IPS-18a (cell line): ENCODE measurements at regions not wholly inside any gene's neighbourhood (a gene's known extent, or its start where the extent isn't known, plus 50 kb on each side); places are given as distances from the start of the nearest gene placed in this dataset.

Source experiments
- H3K27ac ChIP-seq: one replicate; pipeline ENCODE4 v1.5.1; 2013; ENCODE audit warnings: low read length
- H3K27me3 ChIP-seq: one replicate; pipeline ENCODE4 v1.6.1; 2013; ENCODE audit warnings: mild to moderate bottlenecking, low read length; ENCODE audit not compliant: control insufficient read depth, insufficient read depth
- H3K36me3 ChIP-seq: one replicate; pipeline ENCODE4 v1.6.1; 2013; ENCODE audit warnings: low read depth, low read length; ENCODE audit not compliant: control insufficient read depth
- H3K4me1 ChIP-seq: one replicate; pipeline ENCODE4 v1.6.1; 2013; ENCODE audit warnings: low read depth, low read length; ENCODE audit not compliant: control insufficient read depth
- H3K4me3 ChIP-seq: one replicate; pipeline ENCODE4 v1.5.1; 2013; ENCODE audit warnings: low read length
- H3K9ac ChIP-seq: one replicate; pipeline ENCODE4 v1.6.1; 2013; ENCODE audit warnings: mild to moderate bottlenecking, low read length, moderate library complexity
- H3K9me3 ChIP-seq: one replicate; pipeline ENCODE4 v1.6.1; 2013; ENCODE audit warnings: low read depth, low read length; ENCODE audit not compliant: control insufficient read depth

- Histone ChIP-seq H3K9ac (no peak overlapping the region), H3K27me3 (no peaks in the 10 kb centered on the region), H3K36me3 (no peaks in the 10 kb centered on the region), H3K4me1 (no peaks in the 10 kb centered on the region), H3K9me3 (no peaks in the 10 kb centered on the region), H3K4me3 (no peak overlapping the region), H3K27ac (no peak overlapping the region)
These were observed 266.7 kb upstream of the C2CD4B start for GRCh38 chr15:62431817-62432216.

- H3K9me3 ChIP-seq: no peaks in the 10 kb centered on the region
- no peak overlapping the region for H3K9ac ChIP-seq
- no peaks in the 10 kb centered on the region for H3K4me1 ChIP-seq
- no peak overlapping the region for H3K4me3 ChIP-seq
- no peaks in the 10 kb centered on the region for H3K27me3 ChIP-seq
- H3K36me3 ChIP-seq: no peaks in the 10 kb centered on the region
- no peak overlapping the region for H3K27ac ChIP-seq
These were observed 267.8 kb upstream of the C2CD4B start for GRCh38 chr15:62432702-62433398.

GRCh38 chr15:62436235-62436634, 271.1 kb upstream of the C2CD4B start:
- Histone ChIP-seq H3K27ac (no peak overlapping the region), H3K4me3 (no peak overlapping the region), H3K4me1 (no peaks in the 10 kb centered on the region), H3K9ac (no peak overlapping the region), H3K36me3 (no peaks in the 10 kb centered on the region), H3K9me3 (no peaks in the 10 kb centered on the region), H3K27me3 (no peaks in the 10 kb centered on the region)

GRCh38 chr15:62437753-62438152, 272.7 kb upstream of the C2CD4B start:
- H3K36me3 ChIP-seq: no peaks in the 10 kb centered on the region
- no peaks in the 10 kb centered on the region for H3K9me3 ChIP-seq
- H3K4me3 ChIP-seq: no peak overlapping the region
- H3K27me3 ChIP-seq: no peaks in the 10 kb centered on the region
- no peak overlapping the region for H3K9ac ChIP-seq
- no peaks in the 10 kb centered on the region for H3K4me1 ChIP-seq
- no peak overlapping the region for H3K27ac ChIP-seq

GRCh38 chr15:62439543-62440016, 274.5 kb upstream of the C2CD4B start:
- Histone ChIP-seq H3K4me1 (no peaks in the 10 kb centered on the region), H3K9me3 (no peaks in the 10 kb centered on the region), H3K27ac (no peak overlapping the region), H3K36me3 (no peaks in the 10 kb centered on the region), H3K27me3 (no peaks in the 10 kb centered on the region), H3K9ac (no peak overlapping the region), H3K4me3 (no peak overlapping the region)

GRCh38 chr15:62440362-62441105, 275.4 kb upstream of the C2CD4B start:
- Histone ChIP-seq H3K4me1 (no peaks in the 10 kb centered on the region), H3K9me3 (no peaks in the 10 kb centered on the region), H3K4me3 (no peak overlapping the region), H3K27ac (no peak overlapping the region), H3K9ac (no peak overlapping the region), H3K27me3 (no peaks in the 10 kb centered on the region), H3K36me3 (no peaks in the 10 kb centered on the region)

- Histone ChIP-seq H3K4me1 (no peaks in the 10 kb centered on the region), H3K27ac (no peak overlapping the region), H3K9ac (no peak overlapping the region), H3K36me3 (no peaks in the 10 kb centered on the region), H3K4me3 (no peak overlapping the region), H3K27me3 (no peaks in the 10 kb centered on the region), H3K9me3 (no peaks in the 10 kb centered on the region)
These were observed 279.3 kb upstream of the C2CD4B start for GRCh38 chr15:62444104-62445022.

- no peaks in the 10 kb centered on the region for H3K4me1 ChIP-seq
- H3K9ac ChIP-seq: no peak overlapping the region
- no peaks in the 10 kb centered on the region for H3K27me3 ChIP-seq
- no peaks in the 10 kb centered on the region for H3K36me3 ChIP-seq
- H3K4me3 ChIP-seq: no peak overlapping the region
- no peaks in the 10 kb centered on the region for H3K9me3 ChIP-seq
- no peak overlapping the region for H3K27ac ChIP-seq
These were observed 280.2 kb upstream of the C2CD4B start for GRCh38 chr15:62445244-62445643.

- peaks cover 5% of the 10 kb centered on the region for H3K4me1 ChIP-seq
- no peaks in the 10 kb centered on the region for H3K27me3 ChIP-seq
- no peaks in the 10 kb centered on the region for H3K36me3 ChIP-seq
- no peaks in the 10 kb centered on the region for H3K9me3 ChIP-seq
- no peak overlapping the region for H3K27ac ChIP-seq
- no peak overlapping the region for H3K9ac ChIP-seq
- H3K4me3 ChIP-seq: no peak overlapping the region
These were observed 281.9 kb upstream of the C2CD4B start for GRCh38 chr15:62446984-62447383.

- H3K36me3 ChIP-seq: no peaks in the 10 kb centered on the region
- H3K9me3 ChIP-seq: no peaks in the 10 kb centered on the region
- H3K27me3 ChIP-seq: no peaks in the 10 kb centered on the region
- no peak overlapping the region for H3K4me3 ChIP-seq
- no peak overlapping the region for H3K27ac ChIP-seq
- H3K9ac ChIP-seq: no peak overlapping the region
- peaks cover 13% of the 10 kb centered on the region for H3K4me1 ChIP-seq
These were observed 282.7 kb upstream of the C2CD4B start for GRCh38 chr15:62447742-62448141.

GRCh38 chr15:62449638-62450037, 284.6 kb upstream of the C2CD4B start:
- no peaks in the 10 kb centered on the region for H3K36me3 ChIP-seq
- H3K9me3 ChIP-seq: no peaks in the 10 kb centered on the region
- peaks cover 24% of the 10 kb centered on the region for H3K4me1 ChIP-seq
- H3K9ac ChIP-seq: no peak overlapping the region
- H3K27me3 ChIP-seq: no peaks in the 10 kb centered on the region
- H3K4me3 ChIP-seq: no peak overlapping the region
- H3K27ac ChIP-seq: no peak overlapping the region
